GM23338 (cell line): ENCODE measurements at regions not wholly inside any gene's neighbourhood (a gene's known extent, or its start where the extent isn't known, plus 50 kb on each side); places are given as distances from the start of the nearest gene placed in this dataset.
"Not testable (repeated sequence)": the region's sequence is repeated elsewhere in the genome, so short reads cannot be mapped to it uniquely, and the experiment has no call there.

Source experiments
- ATAC-seq: fragments of 200-7000 bp; cut with Tn5 transposase; 3 replicates; pipeline ENCODE4 v1.9.1; 2020
- DNase-seq: peaks from one replicate; pipeline ENCODE4 v3.0.0-alpha.2; 2015; ENCODE audit warnings: low spot score
- H2AFZ ChIP-seq: fragments of 200-600 bp; sonication (generic); 2 replicates; pipeline ENCODE4 v1.8.0; 2016; ENCODE audit warnings: antibody characterized with exemption, mild to moderate bottlenecking, moderate library complexity
- H3F3A ChIP-seq: fragments of 200-600 bp; sonication (generic); replicated peaks from 2 replicates; pipeline ENCODE4 v1.8.0; 2017; ENCODE audit warnings: antibody characterized with exemption, mixed run types, low read depth
- H3K27ac ChIP-seq: fragments of 200-600 bp; sonication (generic); 2 replicates; pipeline ENCODE4 v1.6.1; 2016; ENCODE audit warnings: low read depth
- H3K27me3 ChIP-seq: fragments of 200-600 bp; sonication (generic); 2 replicates; pipeline ENCODE4 v1.8.0; 2016; ENCODE audit warnings: mild to moderate bottlenecking, mixed run types, moderate library complexity; ENCODE audit not compliant: insufficient read depth
- H3K36me3 ChIP-seq: fragments of 200-600 bp; sonication (generic); 2 replicates; pipeline ENCODE4 v1.8.0; 2016; ENCODE audit warnings: mild to moderate bottlenecking; ENCODE audit not compliant: insufficient read depth
- H3K4me1 ChIP-seq: fragments of 200-600 bp; sonication (generic); 2 replicates; pipeline ENCODE4 v1.8.0; 2016; ENCODE audit warnings: mild to moderate bottlenecking, moderate library complexity; ENCODE audit not compliant: insufficient read depth
- H3K4me2 ChIP-seq: fragments of 200-600 bp; sonication (generic); 2 replicates; pipeline ENCODE4 v1.7.1; 2017; ENCODE audit warnings: mixed run types
- H3K4me3 ChIP-seq: fragments of 200-600 bp; sonication (generic); 2 replicates; pipeline ENCODE4 v1.6.1; 2016; ENCODE audit warnings: mixed run types
- H3K79me2 ChIP-seq: fragments of 200-600 bp; sonication (generic); replicated peaks from 2 replicates; pipeline ENCODE4 v1.8.0; 2017; ENCODE audit warnings: mild to moderate bottlenecking; ENCODE audit not compliant: insufficient read depth
- H3K9me2 ChIP-seq: fragments of 200-600 bp; sonication (generic); 2 replicates; pipeline ENCODE4 v1.8.0; 2017; ENCODE audit not compliant: insufficient read depth
- H4K20me1 ChIP-seq: fragments of 200-600 bp; sonication (generic); replicated peaks from 2 replicates; pipeline ENCODE4 v1.8.0; 2017; ENCODE audit warnings: mild to moderate bottlenecking; ENCODE audit not compliant: insufficient read depth
- H3K27ac Mint-ChIP-seq: 2 replicates; pipeline ENCODE4 v1.8.0; 2020; ENCODE audit warnings: inconsistent platforms, mild to moderate bottlenecking, moderate library complexity, mixed read lengths
- H3K27me3 Mint-ChIP-seq: 3 replicates; pipeline ENCODE4 v1.8.0; 2022; ENCODE audit warnings: low read depth, mild to moderate bottlenecking, moderate library complexity, mixed read lengths, inconsistent platforms; ENCODE audit not compliant: insufficient read depth, poor library complexity
- H3K36me3 Mint-ChIP-seq: 3 replicates; pipeline ENCODE4 v1.8.0; 2021; ENCODE audit warnings: low read depth, mild to moderate bottlenecking, inconsistent platforms, moderate library complexity, mixed read lengths
- H3K4me1 Mint-ChIP-seq: 3 replicates; pipeline ENCODE4 v1.8.0; 2020; ENCODE audit warnings: mild to moderate bottlenecking, inconsistent platforms, mixed read lengths
- H3K4me3 Mint-ChIP-seq: 3 replicates; pipeline ENCODE4 v1.8.0; 2021; ENCODE audit warnings: moderate library complexity, mild to moderate bottlenecking, inconsistent platforms, mixed read lengths
- H3K9me3 Mint-ChIP-seq: 3 replicates; pipeline ENCODE4 v1.8.0; 2020; ENCODE audit warnings: moderate library complexity, mild to moderate bottlenecking, inconsistent platforms, mixed read lengths
- EZH2phosphoT487 ChIP-seq: fragments of 200-600 bp; sonication (generic); IDR thresholded peaks from one replicate; pipeline ENCODE4 v1.8.1; 2018; ENCODE audit warnings: antibody characterized with exemption; ENCODE audit not compliant: unreplicated experiment
- POLR2AphosphoS5 ChIP-seq: IDR thresholded peaks from 2 replicates; pipeline ENCODE4 v1.6.1; 2016; ENCODE audit warnings: antibody characterized with exemption, low read depth
- TF ChIP-seq, protein P1 (sequence below): IDR thresholded peaks from 2 replicates; pipeline ENCODE4 v1.6.1; 2016; ENCODE audit warnings: antibody characterized with exemption
- TF ChIP-seq, protein P2 (sequence below): IDR thresholded peaks from one replicate; pipeline ENCODE4 v1.6.1; 2018; ENCODE audit warnings: antibody characterized with exemption; ENCODE audit not compliant: unreplicated experiment

DNA sequence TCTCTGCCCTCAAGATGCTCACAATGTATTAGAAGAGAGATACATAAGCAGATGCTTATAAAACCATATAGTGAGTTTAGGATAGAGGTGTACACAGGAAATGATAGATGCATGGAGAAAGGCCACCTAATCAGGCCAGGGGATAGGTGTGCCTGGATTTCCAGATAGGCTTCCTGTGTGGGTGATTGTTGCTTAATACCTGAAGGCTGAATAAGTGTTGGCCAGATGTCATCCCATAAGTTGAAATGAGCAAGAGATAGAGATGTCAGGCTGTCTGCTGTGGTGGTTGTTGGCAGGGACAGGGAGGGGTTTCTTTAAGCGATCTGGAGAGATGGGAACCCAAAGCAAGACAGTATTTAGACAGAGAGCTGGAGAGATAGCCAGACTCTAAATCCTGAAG, 109.8 kb upstream of the SGK1 start (continued):
- no peak for TF ChIP-seq EZH2phosphoT487
- TF ChIP-seq, protein P1, sequence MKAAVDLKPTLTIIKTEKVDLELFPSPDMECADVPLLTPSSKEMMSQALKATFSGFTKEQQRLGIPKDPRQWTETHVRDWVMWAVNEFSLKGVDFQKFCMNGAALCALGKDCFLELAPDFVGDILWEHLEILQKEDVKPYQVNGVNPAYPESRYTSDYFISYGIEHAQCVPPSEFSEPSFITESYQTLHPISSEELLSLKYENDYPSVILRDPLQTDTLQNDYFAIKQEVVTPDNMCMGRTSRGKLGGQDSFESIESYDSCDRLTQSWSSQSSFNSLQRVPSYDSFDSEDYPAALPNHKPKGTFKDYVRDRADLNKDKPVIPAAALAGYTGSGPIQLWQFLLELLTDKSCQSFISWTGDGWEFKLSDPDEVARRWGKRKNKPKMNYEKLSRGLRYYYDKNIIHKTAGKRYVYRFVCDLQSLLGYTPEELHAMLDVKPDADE, result no peak

DNA sequence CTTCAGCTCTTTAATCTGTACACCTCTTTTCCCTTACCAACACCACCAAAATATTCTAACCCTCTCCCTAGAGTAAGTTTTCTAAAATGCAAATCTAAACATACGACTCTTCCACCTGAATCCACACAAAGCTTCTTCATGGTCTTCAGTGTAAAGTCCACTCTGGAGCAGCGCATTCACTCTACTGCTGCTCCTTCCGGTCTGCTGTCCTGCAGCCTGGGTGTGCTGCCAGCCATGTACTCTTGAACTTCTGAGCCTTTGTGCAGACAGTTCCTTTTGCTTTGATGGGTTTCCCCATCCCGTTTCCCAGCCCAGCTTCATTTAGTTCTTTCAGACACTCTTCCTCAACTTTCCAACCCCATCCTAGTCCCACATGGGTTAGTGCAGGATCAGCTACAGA, 108.7 kb upstream of the SGK1 start:
- Histone ChIP-seq H4K20me1 (no peaks in the 10 kb centered on the region), H3K27me3 (no peaks in the 10 kb centered on the region), H3K4me1 (no peaks in the 10 kb centered on the region; the same call in 1 of the 2 replicates), H3K4me3 (no peak overlapping the region), H3K9me2 (peaks cover 7% of the 10 kb centered on the region; the same call in 1 of the 2 replicates), H3K27ac (no peak overlapping the region), H2AFZ (peak overlapping the region; percentile 81; the same call in 1 of the 2 replicates), H3K4me2 (no peak overlapping the region), H3F3A (no peaks in the 10 kb centered on the region), H3K79me2 (no peaks in the 10 kb centered on the region), H3K36me3 (no peaks in the 10 kb centered on the region)
- no peak for ATAC-seq
- H3K27ac Mint-ChIP-seq, result no peak overlapping the region
- peaks cover 4% of the 10 kb centered on the region; the same call in 1 of the 3 replicates for H3K36me3 Mint-ChIP-seq
- H3K9me3 Mint-ChIP-seq, result peaks cover 11% of the 10 kb centered on the region
- H3K27me3 Mint-ChIP-seq, result no peaks in the 10 kb centered on the region
- no peak for TF ChIP-seq POLR2AphosphoS5
- TF ChIP-seq, protein P2, sequence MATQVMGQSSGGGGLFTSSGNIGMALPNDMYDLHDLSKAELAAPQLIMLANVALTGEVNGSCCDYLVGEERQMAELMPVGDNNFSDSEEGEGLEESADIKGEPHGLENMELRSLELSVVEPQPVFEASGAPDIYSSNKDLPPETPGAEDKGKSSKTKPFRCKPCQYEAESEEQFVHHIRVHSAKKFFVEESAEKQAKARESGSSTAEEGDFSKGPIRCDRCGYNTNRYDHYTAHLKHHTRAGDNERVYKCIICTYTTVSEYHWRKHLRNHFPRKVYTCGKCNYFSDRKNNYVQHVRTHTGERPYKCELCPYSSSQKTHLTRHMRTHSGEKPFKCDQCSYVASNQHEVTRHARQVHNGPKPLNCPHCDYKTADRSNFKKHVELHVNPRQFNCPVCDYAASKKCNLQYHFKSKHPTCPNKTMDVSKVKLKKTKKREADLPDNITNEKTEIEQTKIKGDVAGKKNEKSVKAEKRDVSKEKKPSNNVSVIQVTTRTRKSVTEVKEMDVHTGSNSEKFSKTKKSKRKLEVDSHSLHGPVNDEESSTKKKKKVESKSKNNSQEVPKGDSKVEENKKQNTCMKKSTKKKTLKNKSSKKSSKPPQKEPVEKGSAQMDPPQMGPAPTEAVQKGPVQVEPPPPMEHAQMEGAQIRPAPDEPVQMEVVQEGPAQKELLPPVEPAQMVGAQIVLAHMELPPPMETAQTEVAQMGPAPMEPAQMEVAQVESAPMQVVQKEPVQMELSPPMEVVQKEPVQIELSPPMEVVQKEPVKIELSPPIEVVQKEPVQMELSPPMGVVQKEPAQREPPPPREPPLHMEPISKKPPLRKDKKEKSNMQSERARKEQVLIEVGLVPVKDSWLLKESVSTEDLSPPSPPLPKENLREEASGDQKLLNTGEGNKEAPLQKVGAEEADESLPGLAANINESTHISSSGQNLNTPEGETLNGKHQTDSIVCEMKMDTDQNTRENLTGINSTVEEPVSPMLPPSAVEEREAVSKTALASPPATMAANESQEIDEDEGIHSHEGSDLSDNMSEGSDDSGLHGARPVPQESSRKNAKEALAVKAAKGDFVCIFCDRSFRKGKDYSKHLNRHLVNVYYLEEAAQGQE, result no peak
- H3K4me1 Mint-ChIP-seq, result no peaks in the 10 kb centered on the region; the same call in 1 of the 3 replicates
- H3K4me3 Mint-ChIP-seq, result no peak overlapping the region
- no peak for DNase-seq

DNA sequence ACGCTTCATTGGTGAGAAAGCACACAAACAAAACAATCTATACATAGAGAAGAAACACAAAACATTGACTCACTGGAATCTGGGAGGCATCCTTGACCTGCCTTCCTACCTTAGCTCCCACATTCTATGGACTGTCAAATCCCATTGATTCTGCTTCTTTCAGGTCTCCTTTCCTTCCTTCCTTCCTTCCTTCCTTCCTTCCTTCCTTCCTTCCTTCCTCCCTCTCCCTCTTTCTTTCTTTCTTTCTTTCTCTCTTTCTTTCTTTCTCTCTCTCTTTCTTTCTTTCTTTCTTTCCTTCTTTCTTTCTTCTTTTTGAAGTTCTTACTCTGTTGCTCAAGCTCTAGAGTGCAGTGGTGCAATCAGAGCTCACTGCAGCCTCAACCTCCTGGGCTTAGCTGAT, 108.0 kb upstream of the SGK1 start:
- not testable (repeated sequence) for H3K27ac Mint-ChIP-seq, H3K36me3 Mint-ChIP-seq, H3K4me1 ChIP-seq, H4K20me1 ChIP-seq, H3K27ac ChIP-seq, H3K79me2 ChIP-seq, H3F3A ChIP-seq, H3K4me3 Mint-ChIP-seq, DNase-seq, H3K4me3 ChIP-seq, H3K27me3 ChIP-seq, H3K36me3 ChIP-seq, H3K9me2 ChIP-seq, H3K4me1 Mint-ChIP-seq, H3K4me2 ChIP-seq, H3K27me3 Mint-ChIP-seq, ATAC-seq
- H2AFZ ChIP-seq, result peak overlapping the region; percentile 32; the same call in 1 of the 2 replicates
- H3K9me3 Mint-ChIP-seq, result peaks cover 18% of the 10 kb centered on the region
